ACC112 (cell line): ENCODE measurements at regions not wholly inside any gene's neighbourhood (a gene's known extent, or its start where the extent isn't known, plus 50 kb on each side); places are given as distances from the start of the nearest gene placed in this dataset.

Source experiments
- H2AFZ ChIP-seq: fragments of 200-600 bp; sonication (generic); one replicate; pipeline ENCODE4 v1.6.0; 2017; ENCODE audit warnings: antibody characterized with exemption, low read length; ENCODE audit not compliant: unreplicated experiment
- H3K27ac ChIP-seq: fragments of 200-600 bp; sonication (generic); 2 replicates; pipeline ENCODE4 v1.5.1; 2014; ENCODE audit warnings: low read depth, mild to moderate bottlenecking, antibody characterized with exemption, low read length, moderate library complexity
- H3K27me3 ChIP-seq: fragments of 200-600 bp; sonication (generic); 2 replicates; pipeline ENCODE4 v1.6.1; 2014; ENCODE audit warnings: mild to moderate bottlenecking, antibody characterized with exemption, low read length, moderate library complexity, mixed read lengths; ENCODE audit not compliant: insufficient read depth
- H3K36me3 ChIP-seq: fragments of 200-600 bp; sonication (generic); 2 replicates; pipeline ENCODE4 v1.6.1; 2016; ENCODE audit warnings: mild to moderate bottlenecking, antibody characterized with exemption, low read length, moderate library complexity, mixed read lengths; ENCODE audit not compliant: insufficient read depth
- H3K4me1 ChIP-seq: fragments of 200-600 bp; sonication (generic); one replicate; pipeline ENCODE4 v1.6.1; 2016; ENCODE audit warnings: low read length, mixed read lengths; ENCODE audit not compliant: insufficient read depth, unreplicated experiment, control insufficient read depth
- H3K4me3 ChIP-seq: fragments of 200-600 bp; sonication (generic); 2 replicates; pipeline ENCODE4 v1.5.1; 2014; ENCODE audit warnings: mild to moderate bottlenecking, low read depth, low read length
- H3K79me2 ChIP-seq: fragments of 200-600 bp; sonication (generic); one replicate; pipeline ENCODE4 v1.6.0; 2016; ENCODE audit warnings: low read length; ENCODE audit not compliant: control insufficient read depth, unreplicated experiment, insufficient read depth

- no peak overlapping the region for H3K27ac ChIP-seq
- no peaks in the 10 kb centered on the region for H3K36me3 ChIP-seq
- no peaks in the 10 kb centered on the region for H3K79me2 ChIP-seq
- H3K4me3 ChIP-seq, result no peak overlapping the region
- H3K4me1 ChIP-seq, result no peaks in the 10 kb centered on the region
- no peak overlapping the region for H2AFZ ChIP-seq
- H3K27me3 ChIP-seq, result no peaks in the 10 kb centered on the region
Measured at GRCh38 chr16:75837264-75837663, 111.0 kb upstream of the CPHXL start.

GRCh38 chr16:75837681-75838080, 111.4 kb upstream of the CPHXL start:
- Histone ChIP-seq H3K79me2 (no peaks in the 10 kb centered on the region), H3K36me3 (no peaks in the 10 kb centered on the region), H3K4me1 (no peaks in the 10 kb centered on the region), H2AFZ (no peak overlapping the region), H3K27me3 (no peaks in the 10 kb centered on the region), H3K27ac (no peak overlapping the region), H3K4me3 (no peak overlapping the region)

GRCh38 chr16:75841517-75841916, 115.2 kb upstream of the CPHXL start:
- Histone ChIP-seq H3K79me2 (no peaks in the 10 kb centered on the region), H2AFZ (no peak overlapping the region), H3K4me3 (no peak overlapping the region), H3K27ac (no peak overlapping the region), H3K27me3 (no peaks in the 10 kb centered on the region), H3K4me1 (no peaks in the 10 kb centered on the region), H3K36me3 (no peaks in the 10 kb centered on the region)

GRCh38 chr16:75847172-75847571, 120.9 kb upstream of the CPHXL start:
- Histone ChIP-seq H3K4me3 (no peak overlapping the region), H3K36me3 (no peaks in the 10 kb centered on the region), H3K27me3 (no peaks in the 10 kb centered on the region), H3K79me2 (no peaks in the 10 kb centered on the region), H3K4me1 (no peaks in the 10 kb centered on the region), H3K27ac (no peak overlapping the region), H2AFZ (no peak overlapping the region)

GRCh38 chr16:75854152-75854551, 127.9 kb upstream of the CPHXL start:
- no peaks in the 10 kb centered on the region for H3K4me1 ChIP-seq
- H3K4me3 ChIP-seq, result no peak overlapping the region
- no peak overlapping the region for H2AFZ ChIP-seq
- H3K27me3 ChIP-seq, result no peaks in the 10 kb centered on the region; the same call in 1 of the 2 replicates
- no peaks in the 10 kb centered on the region for H3K79me2 ChIP-seq
- H3K27ac ChIP-seq, result no peak overlapping the region
- no peaks in the 10 kb centered on the region for H3K36me3 ChIP-seq

GRCh38 chr16:75860326-75861053, 134.2 kb upstream of the CPHXL start:
- no peaks in the 10 kb centered on the region for H3K36me3 ChIP-seq
- no peak overlapping the region for H2AFZ ChIP-seq

GRCh38 chr16:75861311-75862097, 135.2 kb upstream of the CPHXL start:
- no peaks in the 10 kb centered on the region for H3K36me3 ChIP-seq
- H3K27ac ChIP-seq, result no peak overlapping the region
- no peak overlapping the region for H2AFZ ChIP-seq
- no peak overlapping the region for H3K4me3 ChIP-seq
- no peaks in the 10 kb centered on the region for H3K79me2 ChIP-seq
- 0 out of 2 replicates have a peak, but pooled peaks cover 4% of the 10 kb centered on the region for H3K27me3 ChIP-seq
- no peaks in the 10 kb centered on the region for H3K4me1 ChIP-seq

More at GRCh38 chr16:75860326-75861053, 134.2 kb upstream of the CPHXL start:
- no peak overlapping the region for H3K27ac ChIP-seq
- no peaks in the 10 kb centered on the region for H3K4me1 ChIP-seq
- H3K4me3 ChIP-seq, result no peak overlapping the region
- H3K79me2 ChIP-seq, result no peaks in the 10 kb centered on the region
- H3K27me3 ChIP-seq, result 0 out of 2 replicates have a peak, but pooled peaks cover 4% of the 10 kb centered on the region

- Histone ChIP-seq H3K4me3 (no peak overlapping the region), H3K4me1 (no peaks in the 10 kb centered on the region)
Measured at GRCh38 chr16:75862098-75862386, 135.8 kb upstream of the CPHXL start.

GRCh38 chr16:75864243-75864642, 138.0 kb upstream of the CPHXL start:
- Histone ChIP-seq H3K79me2 (no peaks in the 10 kb centered on the region), H3K36me3 (no peaks in the 10 kb centered on the region), H3K4me1 (no peaks in the 10 kb centered on the region), H3K4me3 (no peak overlapping the region), H3K27me3 (0 out of 2 replicates have a peak, but pooled peaks cover 4% of the 10 kb centered on the region), H3K27ac (no peak overlapping the region), H2AFZ (no peak overlapping the region)

More at GRCh38 chr16:75862098-75862386, 135.8 kb upstream of the CPHXL start:
- Histone ChIP-seq H3K36me3 (no peaks in the 10 kb centered on the region), H3K27me3 (0 out of 2 replicates have a peak, but pooled peaks cover 4% of the 10 kb centered on the region), H2AFZ (no peak overlapping the region), H3K79me2 (no peaks in the 10 kb centered on the region), H3K27ac (no peak overlapping the region)

- no peak overlapping the region for H3K4me3 ChIP-seq
- no peaks in the 10 kb centered on the region for H3K79me2 ChIP-seq
- H3K27me3 ChIP-seq, result 0 out of 2 replicates have a peak, but pooled peaks cover 4% of the 10 kb centered on the region
- H3K36me3 ChIP-seq, result no peaks in the 10 kb centered on the region
- H3K27ac ChIP-seq, result no peak overlapping the region
- no peak overlapping the region for H2AFZ ChIP-seq
- H3K4me1 ChIP-seq, result no peaks in the 10 kb centered on the region
Measured at GRCh38 chr16:75865736-75866135, 139.4 kb upstream of the CPHXL start.
